SK-N-SH treated with all-trans-retinoic acid at 6 μM for 48 hours (cell line): ENCODE measurements at regions not wholly inside any gene's neighbourhood (a gene's known extent, or its start where the extent isn't known, plus 50 kb on each side); places are given as distances from the start of the nearest gene placed in this dataset.

Source experiments
- ATAC-seq: fragments of 200-7000 bp; cut with Tn5 transposase; 3 replicates; pipeline ENCODE4 v1.9.1; 2020; ENCODE audit warnings: mild to moderate bottlenecking, moderate library complexity
- ARNTL ChIP-seq: fragments of 450-650 bp; formaldehyde crosslinking; IDR thresholded peaks from 2 replicates; pipeline ENCODE4 v1.5.0; 2020; ENCODE audit warnings: low read depth, mild to moderate bottlenecking, moderate library complexity, borderline replicate concordance
- BACH2 ChIP-seq: fragments of 250-450 bp; sonication (Bioruptor Pico); IDR thresholded peaks from 2 replicates; pipeline ENCODE4 v1.9.0; 2021; ENCODE audit warnings: mild to moderate bottlenecking, borderline replicate concordance
- CREB5 ChIP-seq: fragments of 250-450 bp; sonication (Bioruptor Pico); IDR thresholded peaks from 2 replicates; pipeline ENCODE4 v1.5.1; 2020; ENCODE audit warnings: low read depth, mild to moderate bottlenecking, moderate library complexity
- CSRNP3 ChIP-seq: fragments of 250-450 bp; sonication (Bioruptor Pico); IDR thresholded peaks from 2 replicates; pipeline ENCODE4 v1.5.1; 2021; ENCODE audit warnings: mild to moderate bottlenecking, moderate library complexity
- ESRRG ChIP-seq: fragments of 250-450 bp; sonication (Bioruptor Pico); IDR thresholded peaks from 2 replicates; pipeline ENCODE4 v1.6.1; 2021; ENCODE audit warnings: mild to moderate bottlenecking
- ISL1 ChIP-seq: fragments of 250-450 bp; sonication (Bioruptor Pico); IDR thresholded peaks from 2 replicates; pipeline ENCODE4 v2.1.2; 2022; ENCODE audit warnings: mild to moderate bottlenecking, moderate library complexity
- OSR1 ChIP-seq: fragments of 250-450 bp; sonication (Bioruptor Pico); IDR thresholded peaks from 2 replicates; pipeline ENCODE4 v1.8.0; 2022; ENCODE audit warnings: moderate library complexity, mild to moderate bottlenecking, inconsistent platforms
- PATZ1 ChIP-seq: fragments of 250-450 bp; sonication (Bioruptor Pico); IDR thresholded peaks from 2 replicates; pipeline ENCODE4 v1.8.0; 2020; ENCODE audit warnings: mild to moderate bottlenecking, moderate library complexity, borderline replicate concordance
- POU6F1 ChIP-seq: fragments of 250-450 bp; sonication (Bioruptor Pico); IDR thresholded peaks from 2 replicates; pipeline ENCODE4 v1.8.0; 2021; ENCODE audit warnings: low read depth, mild to moderate bottlenecking, moderate library complexity, borderline replicate concordance
- PPARA ChIP-seq: fragments of 250-450 bp; sonication (Bioruptor Pico); IDR thresholded peaks from 2 replicates; pipeline ENCODE4 v1.5.0; 2020; ENCODE audit warnings: mild to moderate bottlenecking, borderline replicate concordance
- RARB ChIP-seq: fragments of 250-450 bp; sonication (Bioruptor Pico); IDR thresholded peaks from 2 replicates; pipeline ENCODE4 v1.8.0; 2021; ENCODE audit warnings: mild to moderate bottlenecking, moderate library complexity
- SNAI2 ChIP-seq: fragments of 250-450 bp; sonication (Bioruptor Pico); IDR thresholded peaks from 2 replicates; pipeline ENCODE4 v1.5.0; 2020; ENCODE audit warnings: mild to moderate bottlenecking, moderate library complexity
- TCF4 ChIP-seq: fragments of 250-450 bp; sonication (Bioruptor Pico); IDR thresholded peaks from 2 replicates; pipeline ENCODE4 v1.8.0; 2021; ENCODE audit warnings: mild to moderate bottlenecking, moderate library complexity, borderline replicate concordance
- TOX ChIP-seq: fragments of 250-450 bp; sonication (Bioruptor Pico); IDR thresholded peaks from 2 replicates; pipeline ENCODE4 v1.8.0; 2021; ENCODE audit warnings: mild to moderate bottlenecking, moderate library complexity, borderline replicate concordance
- TSHZ2 ChIP-seq: fragments of 250-450 bp; sonication (Bioruptor Pico); IDR thresholded peaks from 2 replicates; pipeline ENCODE4 v1.5.0; 2020; ENCODE audit warnings: mild to moderate bottlenecking, moderate library complexity
- ZC3H10 ChIP-seq: fragments of 250-450 bp; sonication (Bioruptor Pico); IDR thresholded peaks from 2 replicates; pipeline ENCODE4 v1.5.1; 2021; ENCODE audit warnings: mild to moderate bottlenecking, moderate library complexity
- ZFP3 ChIP-seq: fragments of 250-450 bp; sonication (Bioruptor Pico); IDR thresholded peaks from 2 replicates; pipeline ENCODE4 v1.5.0; 2020; ENCODE audit warnings: mild to moderate bottlenecking, moderate library complexity
- ZFP30 ChIP-seq: fragments of 450-650 bp; formaldehyde crosslinking; IDR thresholded peaks from 2 replicates; pipeline ENCODE4 v1.5.0; 2022; ENCODE audit warnings: mild to moderate bottlenecking, moderate library complexity
- ZNF565 ChIP-seq: fragments of 450-650 bp; formaldehyde crosslinking; conservative IDR thresholded peaks from 2 replicates; pipeline ENCODE4 v1.5.0; 2020; ENCODE audit warnings: low read depth, mild to moderate bottlenecking, moderate library complexity
- ZNF70 ChIP-seq: fragments of 450-650 bp; formaldehyde crosslinking; IDR thresholded peaks from 2 replicates; pipeline ENCODE4 v1.5.0; 2020; ENCODE audit warnings: mild to moderate bottlenecking, moderate library complexity

- ATAC-seq, result peak; percentile 13; the same call in 2 of the 3 replicates
- no peak for TF ChIP-seq ISL1 (CRISPR knock-in tag)
- TF ChIP-seq RARB (CRISPR knock-in tag), result no peak
- no peak for TF ChIP-seq BACH2 (CRISPR knock-in tag)
- no peak for TF ChIP-seq OSR1 (CRISPR knock-in tag)
- no peak for TF ChIP-seq ZNF565
- no peak for TF ChIP-seq PATZ1 (CRISPR knock-in tag)
- no peak for TF ChIP-seq TCF4
These were observed 136.9 kb upstream of the ZIC3 start for GRCh38 chrX:137428766-137429591.

GRCh38 chrX:137428221-137428661 is 137.7 kb upstream of the ZIC3 start:
- TF ChIP-seq ZFP3 (CRISPR knock-in tag) (no peak), CREB5 (CRISPR knock-in tag) (no peak), ZFP30 (CRISPR knock-in tag) (no peak), ZNF70 (no peak), PATZ1 (CRISPR knock-in tag) (no peak), BACH2 (CRISPR knock-in tag) (no peak), CSRNP3 (CRISPR knock-in tag) (no peak), TSHZ2 (CRISPR knock-in tag) (no peak), ARNTL (CRISPR knock-in tag) (no peak)
- ATAC-seq, result peak; percentile 62

- ATAC-seq, result peak; percentile 63
- no peak for TF ChIP-seq ZC3H10 (CRISPR knock-in tag)
- no peak for TF ChIP-seq POU6F1
- no peak for TF ChIP-seq SNAI2 (CRISPR knock-in tag)
- no peak for TF ChIP-seq ZNF565
- no peak for TF ChIP-seq ISL1 (CRISPR knock-in tag)
- no peak for TF ChIP-seq ZFP3 (CRISPR knock-in tag)
- TF ChIP-seq ESRRG, result no peak
- no peak for TF ChIP-seq TSHZ2 (CRISPR knock-in tag)
- TF ChIP-seq CREB5 (CRISPR knock-in tag), result no peak
- no peak for TF ChIP-seq RARB (CRISPR knock-in tag)
- TF ChIP-seq TOX (CRISPR knock-in tag), result no peak
- no peak for TF ChIP-seq PPARA (CRISPR knock-in tag)
- no peak for TF ChIP-seq ARNTL (CRISPR knock-in tag)
- TF ChIP-seq, all 23 proteins: peak for 0
These were observed 138.1 kb upstream of the ZIC3 start for GRCh38 chrX:137427816-137428215.
